ENCODE measurements at regions not wholly inside any gene's neighbourhood (a gene's known extent, or its start where the extent isn't known, plus 50 kb on each side); places are given as distances from the start of the nearest gene placed in this dataset.

DNA sequence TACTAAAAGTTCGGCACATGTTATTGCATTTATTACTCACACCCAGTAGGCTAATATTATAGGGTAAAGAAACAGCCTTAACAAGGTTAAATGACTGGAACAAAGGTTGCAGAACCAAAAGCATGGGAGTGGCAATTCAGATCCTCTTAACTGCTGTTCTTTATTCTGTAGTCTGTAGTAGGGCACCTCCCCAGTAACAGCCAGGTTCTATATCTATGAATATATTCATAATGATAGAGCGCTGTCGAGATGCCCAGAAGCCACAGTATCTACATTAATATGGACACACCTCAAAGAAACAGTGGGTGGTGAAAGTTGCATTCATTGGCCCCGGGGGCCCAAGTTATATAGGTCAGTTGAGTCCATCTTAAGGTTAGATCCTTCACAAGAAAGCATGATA is 340.9 kb upstream of the THRB start:
- no peak for TF ChIP-seq POLR2A (IDR thresholded peaks at IDR 0.05)
- TF ChIP-seq, protein P1, sequence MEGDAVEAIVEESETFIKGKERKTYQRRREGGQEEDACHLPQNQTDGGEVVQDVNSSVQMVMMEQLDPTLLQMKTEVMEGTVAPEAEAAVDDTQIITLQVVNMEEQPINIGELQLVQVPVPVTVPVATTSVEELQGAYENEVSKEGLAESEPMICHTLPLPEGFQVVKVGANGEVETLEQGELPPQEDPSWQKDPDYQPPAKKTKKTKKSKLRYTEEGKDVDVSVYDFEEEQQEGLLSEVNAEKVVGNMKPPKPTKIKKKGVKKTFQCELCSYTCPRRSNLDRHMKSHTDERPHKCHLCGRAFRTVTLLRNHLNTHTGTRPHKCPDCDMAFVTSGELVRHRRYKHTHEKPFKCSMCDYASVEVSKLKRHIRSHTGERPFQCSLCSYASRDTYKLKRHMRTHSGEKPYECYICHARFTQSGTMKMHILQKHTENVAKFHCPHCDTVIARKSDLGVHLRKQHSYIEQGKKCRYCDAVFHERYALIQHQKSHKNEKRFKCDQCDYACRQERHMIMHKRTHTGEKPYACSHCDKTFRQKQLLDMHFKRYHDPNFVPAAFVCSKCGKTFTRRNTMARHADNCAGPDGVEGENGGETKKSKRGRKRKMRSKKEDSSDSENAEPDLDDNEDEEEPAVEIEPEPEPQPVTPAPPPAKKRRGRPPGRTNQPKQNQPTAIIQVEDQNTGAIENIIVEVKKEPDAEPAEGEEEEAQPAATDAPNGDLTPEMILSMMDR (IDR thresholded peaks at IDR 0.05), result no peak
